HG02610 (cell line): ENCODE measurements at regions not wholly inside any gene's neighbourhood (a gene's known extent, or its start where the extent isn't known, plus 50 kb on each side); places are given as distances from the start of the nearest gene placed in this dataset.

Source experiments
- ATAC-seq: cut with Tn5 transposase; IDR thresholded peaks from one replicate; pipeline ENCODE4 v1.9.1; 2021; ENCODE audit warnings: mild to moderate bottlenecking, moderate library complexity; ENCODE audit not compliant: unreplicated experiment

DNA sequence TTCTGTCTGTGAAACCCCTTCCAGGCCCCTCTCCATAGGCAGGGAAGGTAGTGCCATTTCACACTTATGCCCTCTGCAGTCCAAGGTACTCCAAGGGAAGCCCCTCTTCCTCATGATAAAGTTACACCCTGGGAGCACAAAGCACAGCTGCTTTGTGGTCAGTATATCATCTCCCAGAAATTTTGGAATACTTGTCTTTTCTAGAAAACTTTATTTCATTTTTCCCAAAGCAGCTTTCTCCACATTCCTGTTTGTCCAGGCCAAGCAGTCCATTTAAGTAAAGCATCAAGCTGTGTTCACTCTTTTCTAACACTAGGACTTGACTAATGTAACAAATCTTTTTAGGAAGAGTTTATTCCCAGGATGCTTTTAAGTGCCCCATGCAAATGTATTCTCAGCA, 371.8 kb upstream of the RGMB start:
- no peak for ATAC-seq

DNA sequence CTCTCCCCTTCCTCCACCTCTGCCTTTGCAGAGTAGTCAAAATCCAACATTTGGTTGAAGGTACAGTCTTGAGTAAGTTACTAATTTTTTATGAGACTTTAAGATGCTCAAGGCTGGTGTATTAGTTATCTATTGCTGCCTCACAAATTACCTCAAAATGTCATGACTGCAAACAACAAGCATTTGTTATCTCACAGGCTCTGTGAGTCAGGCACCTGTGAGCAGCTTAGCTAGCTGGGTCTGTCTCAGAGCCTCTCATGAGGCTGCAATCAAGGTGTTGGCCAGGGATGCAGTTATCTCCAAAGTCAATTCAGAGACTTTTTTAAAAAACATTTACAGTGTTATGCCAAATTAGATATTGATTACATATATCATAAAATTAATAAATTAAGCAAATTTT, 371.3 kb upstream of the RGMB start:
- no peak for ATAC-seq

DNA sequence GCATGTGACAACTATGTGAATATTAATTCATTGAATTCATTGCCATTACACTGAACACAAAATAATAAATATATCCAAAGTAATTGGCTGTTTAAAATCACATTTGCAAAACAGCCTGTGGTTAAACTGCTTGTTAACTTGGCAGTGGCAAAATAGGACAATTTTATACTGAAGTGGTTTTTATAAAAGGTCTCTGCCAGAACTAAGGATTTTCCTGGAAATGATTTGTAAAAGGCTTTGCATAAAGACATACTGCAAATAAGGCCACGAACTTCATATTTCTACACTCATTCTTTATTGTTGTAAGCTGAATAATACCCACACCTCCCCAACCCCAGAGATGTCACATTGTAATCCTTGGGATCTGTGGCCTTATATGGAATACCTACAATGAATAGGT, 370.3 kb upstream of the RGMB start:
- no peak for ATAC-seq

DNA sequence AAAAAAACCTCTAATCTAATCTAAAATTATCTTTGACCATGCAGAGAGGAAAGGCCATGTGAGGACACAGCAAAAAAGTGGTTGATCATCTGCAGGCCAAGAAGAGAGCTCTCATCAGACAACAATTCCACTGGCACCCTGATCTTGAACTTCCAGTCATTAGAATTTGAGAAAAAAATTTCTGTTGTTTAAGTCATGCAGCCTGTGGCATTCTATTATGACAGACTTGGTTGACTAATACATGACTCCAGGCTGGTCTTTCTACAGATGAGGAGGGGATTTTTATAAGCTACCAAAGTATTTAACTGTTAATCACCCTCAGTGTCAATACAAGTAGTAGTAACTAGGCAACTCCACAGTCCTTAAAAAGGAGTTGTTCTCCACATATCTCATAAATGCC, 358.5 kb upstream of the RGMB start:
- ATAC-seq, result no peak

DNA sequence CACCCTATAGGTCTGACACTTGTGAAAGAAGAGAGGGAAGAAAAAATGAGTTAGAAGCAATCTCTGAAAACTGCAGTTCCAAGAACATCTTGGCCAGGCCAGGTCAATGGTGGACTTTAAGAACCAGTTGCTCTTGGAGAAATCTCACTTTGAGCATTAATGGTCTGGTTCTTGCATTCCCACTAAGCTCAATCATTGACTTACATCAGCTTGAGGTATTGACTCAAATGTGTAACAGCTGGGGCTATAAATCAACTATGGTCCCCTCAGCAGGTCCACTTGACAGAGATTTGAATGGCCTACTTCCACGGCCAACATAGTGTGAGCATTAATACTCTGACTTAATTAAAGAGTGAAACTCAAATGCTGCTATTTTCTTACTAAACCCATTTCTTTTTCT, 357.8 kb upstream of the RGMB start:
- ATAC-seq, result no peak

DNA sequence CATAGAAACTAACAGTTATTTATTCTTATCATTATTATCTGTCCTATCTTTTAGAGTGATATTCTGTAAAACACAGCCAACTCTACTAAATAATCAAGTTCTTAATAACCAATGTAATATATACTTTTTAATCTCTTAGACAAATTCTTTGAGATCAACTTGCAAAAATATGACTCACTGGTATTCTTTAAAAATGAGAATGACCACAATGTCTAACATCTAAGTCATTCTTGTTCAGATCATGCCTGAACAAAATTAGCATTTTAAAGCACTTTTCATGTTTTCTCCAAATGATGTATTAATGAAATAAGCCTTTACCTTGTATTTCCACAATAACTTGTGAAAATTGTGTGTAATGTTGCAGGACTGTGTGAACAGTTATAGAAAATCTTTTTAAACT, 356.9 kb upstream of the RGMB start:
- ATAC-seq, result no peak

DNA sequence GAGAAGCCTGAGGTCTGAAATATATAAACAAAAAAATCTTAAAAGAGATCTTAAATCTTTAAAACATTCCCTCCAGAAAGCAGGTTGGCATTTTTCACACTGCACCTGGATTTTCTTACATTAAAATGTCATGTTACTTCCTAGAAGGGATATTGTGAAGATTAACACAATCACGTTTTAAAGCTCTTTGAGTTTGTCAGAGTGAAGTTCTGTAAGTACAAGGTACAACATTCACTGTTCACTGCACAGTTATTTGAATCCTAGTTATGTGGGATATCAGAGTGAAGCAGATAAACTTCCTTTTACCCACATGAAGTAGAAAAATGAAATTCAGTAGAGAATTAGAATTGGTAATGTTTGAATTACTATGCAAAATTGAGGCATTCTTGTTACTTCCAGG, 353.6 kb upstream of the RGMB start:
- no peak for ATAC-seq

DNA sequence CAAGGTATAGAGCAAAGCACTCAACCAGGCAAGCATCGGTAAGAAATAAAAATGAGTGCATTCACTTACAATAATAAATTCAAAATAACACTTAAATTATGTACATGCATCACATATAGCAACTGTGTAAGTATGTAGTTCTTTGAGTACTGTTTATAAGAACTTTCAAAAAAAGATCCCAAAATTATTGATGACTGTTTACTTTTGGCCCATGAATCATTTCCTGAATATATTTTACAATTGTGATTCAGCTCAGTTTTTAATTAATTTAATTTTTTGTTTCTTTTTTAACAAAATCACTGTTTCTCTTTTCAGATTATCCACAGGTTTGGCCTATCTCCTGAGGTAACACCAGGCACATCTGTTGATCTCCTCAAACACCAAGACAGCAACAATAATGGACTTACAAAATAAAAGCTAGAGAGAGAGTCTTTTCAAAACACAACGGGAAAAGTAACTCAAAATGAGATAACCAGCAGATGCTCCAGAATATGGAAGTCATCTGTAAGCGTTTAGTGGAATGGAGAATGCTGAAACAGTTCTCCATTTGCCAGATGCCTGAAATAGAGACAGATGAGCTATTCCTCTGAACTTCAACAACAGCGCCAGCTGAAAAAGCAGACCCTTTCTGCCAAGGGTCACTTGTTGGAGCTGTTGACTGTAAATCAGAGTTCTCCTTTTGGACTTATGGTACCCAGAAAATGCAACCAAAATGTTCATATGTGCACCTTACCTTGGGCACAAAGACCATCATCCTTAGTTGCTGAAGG, 348.6 kb upstream of the RGMB start:
- ATAC-seq, result no peak

DNA sequence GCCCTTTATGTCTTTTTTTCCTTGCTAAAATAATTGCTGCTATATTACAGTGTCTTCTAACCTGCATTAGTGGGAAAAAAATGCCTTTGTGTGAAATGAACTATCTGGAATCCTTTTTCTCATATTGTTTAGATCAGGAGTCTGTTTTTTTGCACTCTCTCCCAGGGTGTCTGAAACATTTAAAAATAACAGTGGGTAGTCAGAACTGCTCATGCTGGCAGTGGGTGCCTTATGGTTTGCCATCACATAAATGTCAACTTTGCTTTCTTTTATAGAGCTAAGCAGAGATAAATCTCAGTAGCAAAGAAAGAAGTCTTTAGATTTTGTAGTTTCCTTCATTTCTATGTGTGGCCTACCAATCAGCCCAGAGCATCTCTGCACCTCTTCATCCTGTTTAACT, 347.8 kb upstream of the RGMB start:
- ATAC-seq, result no peak

DNA sequence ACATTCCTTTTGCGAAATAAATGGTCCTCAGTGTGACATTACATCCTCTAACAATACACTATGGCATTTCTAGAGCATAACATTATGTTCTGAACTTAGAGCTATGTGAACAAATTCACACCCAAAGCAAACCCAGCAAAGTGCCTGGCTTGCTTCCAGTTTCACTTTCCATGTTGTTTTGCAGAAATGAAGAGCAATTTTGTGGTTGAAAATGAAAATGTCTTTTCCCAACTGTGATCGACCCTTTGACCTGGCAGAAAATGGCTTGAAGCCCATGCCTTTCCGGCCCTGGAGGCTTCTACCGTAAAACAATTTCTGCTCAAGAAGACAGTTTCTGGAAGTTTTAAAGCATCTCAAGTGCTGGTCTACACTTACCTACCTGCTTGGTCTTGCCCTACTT, 344.7 kb upstream of the RGMB start:
- ATAC-seq, result peak; percentile 60

DNA sequence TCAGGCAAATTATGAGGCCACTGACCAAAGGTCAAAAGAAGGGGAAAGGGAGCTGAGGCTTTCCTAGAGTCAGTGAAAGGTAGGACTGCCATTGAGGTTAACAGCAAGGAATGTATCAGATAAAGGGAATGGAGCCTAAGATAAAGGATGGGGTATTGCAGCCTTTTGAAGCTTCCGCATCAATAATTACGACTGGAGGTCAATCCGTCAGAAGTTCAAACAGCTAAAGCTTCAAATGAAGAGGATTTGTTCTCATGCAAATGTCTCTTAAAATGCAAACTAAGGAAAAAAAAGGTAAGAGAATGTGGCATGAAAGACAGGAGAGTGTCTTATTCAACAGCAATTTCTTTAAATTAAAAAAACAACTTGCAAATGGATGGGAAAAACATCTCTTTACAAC, 341.1 kb upstream of the RGMB start:
- ATAC-seq, result no peak

DNA sequence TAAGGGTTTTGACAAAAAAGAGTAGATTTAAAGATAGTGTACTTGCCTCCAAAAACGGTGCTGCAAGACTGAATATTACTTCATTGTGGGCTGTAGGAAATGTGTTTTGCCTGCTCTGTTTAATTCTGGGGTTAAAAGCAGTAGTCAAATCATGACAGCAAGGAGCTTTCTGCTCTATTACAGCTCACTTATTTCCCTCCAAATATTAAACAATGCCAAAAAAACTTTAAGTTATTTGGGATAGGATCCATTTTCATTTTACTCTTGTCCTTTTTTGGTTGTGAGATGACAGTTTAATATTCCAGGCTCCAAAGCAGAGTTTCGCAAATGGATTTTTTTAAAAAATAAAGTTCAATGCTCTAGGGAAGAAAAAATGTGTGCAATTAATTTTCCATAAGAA, 340.4 kb upstream of the RGMB start:
- ATAC-seq, result no peak

DNA sequence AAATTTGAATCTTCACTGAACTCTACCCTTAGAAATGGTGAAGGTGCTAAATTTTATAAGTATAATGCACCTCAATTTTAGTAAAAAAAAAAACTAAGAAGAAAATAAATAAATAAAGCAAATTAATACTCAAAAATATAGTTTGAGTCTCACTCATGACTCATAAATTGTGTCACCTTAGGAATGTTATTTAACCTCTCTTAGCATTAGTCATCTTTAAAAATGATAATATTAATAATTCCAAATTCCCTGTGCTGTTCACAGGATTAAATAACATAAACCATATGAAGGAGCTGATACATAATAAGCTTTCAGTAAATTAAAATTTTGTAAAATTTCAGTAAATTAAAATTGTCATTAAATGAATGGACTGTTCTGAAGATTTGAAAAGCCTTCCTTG, 339.8 kb upstream of the RGMB start:
- ATAC-seq, result no peak

DNA sequence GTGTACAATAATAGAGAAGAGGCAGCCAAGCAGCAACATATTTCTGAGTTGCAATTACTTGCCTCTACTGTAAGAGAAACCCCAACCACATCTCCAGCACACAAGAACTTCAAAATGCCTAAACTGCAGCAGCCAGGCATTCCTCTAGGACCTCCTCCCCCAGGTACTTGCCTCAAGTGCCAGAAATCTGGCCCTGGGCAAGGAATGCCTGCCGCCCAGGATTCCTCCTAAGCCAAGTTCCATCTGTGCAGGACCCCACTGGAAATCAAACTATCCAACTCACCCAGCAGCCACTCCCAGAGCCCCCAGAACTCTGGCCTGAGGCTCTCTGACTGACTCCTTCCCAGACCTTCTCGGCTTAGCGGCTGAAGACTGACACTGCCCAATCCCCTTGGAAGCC, 336.8 kb upstream of the RGMB start:
- no peak for ATAC-seq

DNA sequence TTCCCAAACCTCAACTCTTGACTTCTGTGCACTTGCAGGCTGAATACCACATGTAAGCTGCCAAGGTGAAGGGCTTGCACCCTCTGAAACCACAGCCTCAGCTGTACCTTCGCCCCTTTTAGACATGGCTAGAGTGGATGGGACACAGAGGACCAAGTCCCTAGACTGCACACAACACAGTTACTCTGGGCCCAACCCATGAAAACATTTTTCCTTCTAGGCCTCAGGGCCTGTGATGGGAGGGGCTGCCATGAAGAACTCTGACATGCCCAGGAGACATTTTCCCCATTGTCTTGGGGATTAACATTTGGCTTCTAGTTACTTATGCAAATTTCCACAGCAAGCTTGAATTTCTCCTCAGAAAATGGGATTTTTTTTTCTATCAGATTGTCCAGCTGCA, 331.0 kb upstream of the RGMB start:
- no peak for ATAC-seq

DNA sequence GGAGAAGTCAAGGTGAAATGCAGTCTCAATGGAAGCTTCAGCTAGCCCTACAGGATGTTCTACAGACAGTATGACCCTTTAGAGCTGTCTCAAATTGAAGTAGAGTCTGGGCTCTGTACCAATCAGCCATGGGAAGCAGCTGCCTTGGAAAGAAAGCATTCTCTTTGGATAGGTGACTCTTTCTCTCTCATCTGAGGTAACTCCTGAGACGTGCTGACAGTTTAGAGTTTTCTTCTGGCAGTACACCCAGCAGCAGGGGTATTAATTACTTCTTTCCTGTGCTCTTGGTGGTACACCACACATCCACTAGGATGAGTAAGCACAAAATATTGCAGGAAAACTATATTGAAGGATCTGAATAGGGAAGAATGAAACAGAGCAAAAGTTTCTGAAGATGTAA, 329.6 kb upstream of the RGMB start:
- ATAC-seq, result no peak

DNA sequence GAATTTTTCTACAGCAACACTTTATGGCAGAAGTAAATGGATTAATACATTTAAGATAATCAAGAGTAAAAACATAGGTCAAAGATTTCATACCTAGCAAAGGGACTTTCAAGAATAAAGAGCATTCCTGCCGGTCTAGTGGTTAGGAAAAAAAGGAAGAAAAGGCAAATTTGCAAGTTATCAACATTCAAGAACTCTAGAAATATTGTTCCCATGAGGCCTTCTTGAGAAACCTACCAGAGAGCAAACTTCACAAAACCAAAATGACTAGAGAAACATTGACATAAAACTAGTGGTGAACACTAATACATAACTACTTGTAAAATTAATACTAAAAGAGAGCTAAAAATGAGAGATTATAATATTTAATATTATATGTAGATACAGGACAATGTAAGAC, 320.2 kb upstream of the RGMB start:
- ATAC-seq, result no peak

DNA sequence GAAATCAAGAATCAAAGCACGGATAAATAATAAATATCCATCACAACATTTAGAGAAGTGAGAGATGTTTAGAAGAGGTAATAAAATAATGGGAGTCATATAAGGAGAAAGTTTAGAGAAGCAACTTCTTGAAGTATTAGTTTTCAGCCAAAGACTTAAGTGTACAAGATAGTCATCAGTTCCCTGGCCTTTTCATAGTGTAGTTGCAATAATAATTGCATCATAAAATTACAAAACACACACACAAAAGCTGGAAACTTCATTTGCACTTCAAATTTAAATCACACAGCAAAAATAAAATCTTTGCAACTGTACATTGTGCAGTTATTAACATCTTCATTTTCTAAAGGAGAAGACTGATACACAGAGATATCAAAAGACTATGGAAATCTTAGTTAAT, 319.1 kb upstream of the RGMB start:
- ATAC-seq, result no peak

DNA sequence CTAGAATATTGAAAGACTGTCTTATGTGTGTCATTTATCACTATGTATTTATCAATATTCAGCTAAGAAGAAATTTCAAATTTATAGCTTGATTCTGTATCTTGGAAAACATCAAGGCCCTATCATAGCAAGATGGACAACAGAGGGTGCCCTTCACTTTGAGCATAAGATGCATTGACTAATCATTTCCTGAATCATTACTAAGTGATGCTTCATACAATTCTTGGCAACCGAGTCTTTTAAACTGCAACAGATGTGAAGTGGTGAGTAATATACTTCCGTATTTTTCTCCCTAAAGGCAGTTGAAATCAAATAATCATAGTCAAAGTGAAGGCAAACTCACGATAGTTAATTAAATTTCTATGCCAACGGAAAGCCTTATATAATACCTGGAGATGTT, 318.6 kb upstream of the RGMB start:
- ATAC-seq, result no peak

DNA sequence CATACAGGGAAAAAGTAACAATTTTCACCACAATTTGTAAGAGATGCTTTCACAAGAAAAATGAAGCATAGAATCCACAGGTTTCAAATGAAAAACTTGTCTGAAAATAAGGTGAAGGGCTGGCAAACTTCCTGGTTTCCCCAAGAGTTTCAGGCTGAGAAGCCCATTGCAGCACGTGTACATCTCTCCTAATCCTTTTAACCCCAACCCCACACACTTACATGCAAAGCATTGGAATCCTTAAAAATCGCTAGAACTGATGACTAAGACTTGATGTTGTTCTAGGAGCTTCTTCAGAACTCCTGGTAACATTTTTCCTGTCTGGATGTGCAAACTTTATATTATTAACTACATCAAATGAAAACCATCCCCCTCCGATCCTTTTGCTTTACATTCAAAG, 317.8 kb upstream of the RGMB start:
- ATAC-seq, result no peak

DNA sequence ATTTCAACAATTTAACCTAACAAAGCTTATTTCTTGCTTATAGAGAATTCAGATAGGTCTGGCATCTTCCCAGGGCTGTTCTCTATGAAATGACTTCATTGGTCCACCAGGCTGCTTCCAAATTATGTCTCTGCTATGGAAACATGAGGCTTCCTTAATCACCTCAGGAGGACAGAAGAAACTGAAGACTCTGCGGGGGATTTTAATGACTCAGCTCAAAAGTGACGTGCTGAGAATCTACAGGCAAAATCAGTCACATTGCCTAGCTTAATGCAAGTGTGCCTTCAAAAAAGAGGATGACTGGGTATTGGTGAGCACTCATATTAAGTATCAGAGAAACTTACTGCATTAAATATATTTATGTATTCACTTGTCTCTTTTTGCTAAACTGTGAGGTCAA, 315.5 kb upstream of the RGMB start:
- no peak for ATAC-seq

DNA sequence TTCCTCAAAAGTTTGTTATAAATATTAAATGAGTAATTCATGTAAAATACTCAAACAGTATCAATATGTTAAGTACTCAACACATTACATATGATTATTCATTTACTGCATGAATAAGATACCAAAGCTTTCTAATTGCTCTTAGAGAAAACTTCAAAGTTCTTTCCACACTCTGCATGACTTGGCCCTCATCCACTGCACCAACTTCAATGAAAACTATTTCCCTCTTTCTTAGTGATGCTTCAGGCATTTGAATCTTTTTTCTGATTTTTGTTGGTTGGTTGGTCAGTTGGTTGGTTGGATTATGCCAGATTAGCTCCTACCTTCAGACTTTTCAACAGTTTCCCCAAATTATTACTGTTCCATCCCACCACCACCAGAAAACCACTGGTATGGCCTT, 314.7 kb upstream of the RGMB start:
- no peak for ATAC-seq

DNA sequence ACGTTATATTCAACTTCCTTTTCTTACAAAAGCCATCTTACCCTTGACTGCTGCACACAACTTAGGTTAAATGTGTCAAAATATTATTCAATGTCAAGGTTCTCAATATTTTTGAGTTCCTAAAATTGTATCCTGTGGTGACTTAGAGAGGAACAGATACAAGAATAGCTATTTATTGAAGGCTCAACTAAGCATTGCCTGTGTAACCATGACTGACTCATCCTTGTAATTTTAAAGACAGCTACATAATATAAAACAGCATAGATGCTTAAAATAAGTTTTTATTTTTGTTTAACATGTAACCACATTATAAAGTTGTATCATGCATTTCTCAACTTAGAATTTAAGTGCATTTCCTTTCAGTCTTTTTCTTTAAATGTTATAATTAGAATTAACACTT, 312.9 kb upstream of the RGMB start:
- no peak for ATAC-seq

DNA sequence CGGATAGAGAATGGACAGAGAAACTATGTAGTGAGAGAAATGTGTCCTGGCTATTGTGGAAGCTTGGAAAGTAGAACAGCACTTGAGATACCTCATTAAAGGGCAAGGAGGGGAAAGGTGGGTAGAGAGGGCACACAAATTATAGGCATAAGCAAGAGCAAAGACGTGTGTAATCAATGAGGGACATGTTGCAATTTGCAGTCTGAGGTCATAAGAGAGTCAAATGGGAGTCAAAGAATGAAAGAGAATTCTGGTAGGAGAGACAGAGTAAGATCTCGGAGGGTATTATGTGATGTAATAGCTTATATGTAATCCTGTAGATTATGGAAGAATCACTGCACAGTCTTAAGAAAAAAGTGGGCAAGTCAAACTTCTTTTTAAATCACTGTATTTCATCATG, 312.0 kb upstream of the RGMB start:
- no peak for ATAC-seq
